Glomerular visceral epithelial cell (primary cell): ENCODE measurements at regions not wholly inside any gene's neighbourhood (a gene's known extent, or its start where the extent isn't known, plus 50 kb on each side); places are given as distances from the start of the nearest gene placed in this dataset.

Experiments
- DNase-seq: peaks from one replicate; pipeline ENCODE4 v3.0.0-alpha.2; 2016; ENCODE audit errors: extremely low spot score

GRCh38 chr13:26965952-26966700 lies 205.5 kb downstream of the USP12 start:
- no peak for DNase-seq

DNA sequence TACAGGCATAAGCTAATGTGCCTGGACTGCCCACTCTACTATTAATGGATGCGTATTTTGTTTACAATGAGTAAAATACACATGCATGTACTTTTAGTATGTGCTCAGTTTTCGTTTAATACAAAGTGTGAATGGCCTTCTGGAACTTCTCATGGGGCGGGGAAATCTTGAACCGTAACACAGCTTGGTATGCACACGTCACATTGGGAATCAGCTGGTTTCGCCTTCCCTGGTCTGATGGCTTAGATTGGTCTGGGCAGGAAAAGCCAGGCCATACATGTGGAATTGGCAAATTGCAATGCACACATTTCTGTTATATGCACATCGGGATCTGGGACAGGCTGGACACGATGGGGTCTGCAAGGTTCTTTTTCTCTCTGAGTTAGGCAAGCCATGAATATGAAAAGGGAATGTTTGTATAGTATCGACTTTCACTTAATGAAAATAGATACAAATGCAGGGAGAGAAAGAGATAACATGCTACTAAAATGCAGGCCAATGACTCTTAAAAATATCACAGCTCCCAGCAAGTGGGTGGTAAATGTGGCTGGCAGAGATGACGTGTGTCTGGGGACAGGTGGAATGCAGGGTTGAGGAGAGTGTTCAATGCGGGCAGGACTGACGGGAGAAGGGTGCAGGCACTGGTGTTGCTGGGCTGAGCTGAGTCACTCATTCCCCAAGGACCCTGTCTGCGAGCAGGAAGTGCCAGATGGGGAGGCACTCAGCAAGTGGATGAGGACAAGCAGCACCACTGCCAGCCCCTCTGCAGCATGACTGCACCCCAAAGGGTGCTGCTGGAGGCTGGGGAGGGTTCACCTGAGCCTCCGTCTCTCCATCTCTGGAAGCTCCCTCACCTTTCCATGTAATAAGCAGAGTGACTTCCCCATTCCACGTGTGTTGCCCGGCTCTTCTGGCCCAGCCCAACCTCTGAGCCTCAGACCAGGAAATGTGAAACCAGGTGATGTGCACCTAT lies 204.0 kb upstream of the GPR12 start:
- peak; percentile 44 for DNase-seq

DNA sequence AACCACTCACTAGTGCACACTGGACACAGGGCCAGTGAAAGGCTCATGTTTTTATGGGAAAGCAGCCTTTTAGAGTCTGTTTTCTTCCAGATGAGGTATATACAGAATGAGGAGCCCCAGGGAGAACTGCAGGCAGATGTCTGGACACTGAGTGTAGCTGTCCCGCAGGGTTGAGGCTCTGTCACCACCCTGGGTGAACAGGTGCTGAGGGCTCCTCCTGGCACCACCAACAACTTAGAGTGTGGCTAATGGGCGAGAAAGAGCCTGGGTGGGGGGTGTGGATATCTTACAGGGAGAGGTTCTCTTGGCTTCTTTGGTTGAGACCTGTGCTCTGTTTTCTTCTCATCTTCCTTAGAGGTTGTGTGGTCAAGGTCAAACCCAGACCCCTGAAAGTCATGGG lies 202.1 kb upstream of the GPR12 start:
- no peak for DNase-seq

- no peak for DNase-seq
These were observed 201.5 kb upstream of the GPR12 start for GRCh38 chr13:26961890-26962615.

DNA sequence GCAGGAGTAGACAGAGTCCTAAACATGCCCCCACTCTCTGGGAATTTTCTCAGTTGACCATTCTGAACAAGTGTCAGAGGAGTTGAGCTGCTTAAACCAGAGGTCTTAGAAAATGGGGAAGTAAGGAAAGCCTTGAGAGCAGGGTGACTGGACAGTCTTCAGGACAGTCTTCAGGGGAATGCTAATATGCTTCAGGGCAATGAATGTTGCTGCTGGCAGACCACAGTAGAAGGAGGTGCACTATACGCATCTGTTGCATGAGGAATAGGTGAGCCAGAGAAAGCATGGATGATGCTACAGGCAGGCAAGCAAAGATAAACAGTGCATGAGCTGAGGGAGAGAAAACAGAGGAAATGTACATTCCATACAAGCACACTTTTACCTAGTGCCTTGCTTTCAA lies 196.6 kb upstream of the GPR12 start:
- DNase-seq = no peak

- DNase-seq = no peak
These were observed 196.0 kb upstream of the GPR12 start for GRCh38 chr13:26956522-26957142.

DNA sequence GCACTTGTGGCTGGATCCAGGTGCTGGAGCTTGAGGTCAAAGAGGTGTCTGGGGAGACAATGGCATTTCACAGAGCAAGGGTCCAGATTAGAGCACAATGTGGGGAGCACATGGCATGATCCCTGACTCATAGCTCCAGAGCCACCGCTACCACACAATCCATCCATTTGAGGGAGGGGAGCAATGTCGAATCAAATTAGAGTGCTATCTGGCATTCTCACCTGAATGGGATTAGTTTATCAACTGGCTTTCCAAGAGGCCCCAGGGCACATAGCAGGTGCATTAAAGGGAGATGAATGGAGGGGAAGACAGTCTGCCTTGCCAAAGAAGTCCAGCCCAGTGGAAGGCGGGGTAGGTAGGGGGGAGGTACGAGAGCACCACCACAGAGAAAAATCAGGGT lies 194.4 kb upstream of the GPR12 start:
- DNase-seq = no peak

DNA sequence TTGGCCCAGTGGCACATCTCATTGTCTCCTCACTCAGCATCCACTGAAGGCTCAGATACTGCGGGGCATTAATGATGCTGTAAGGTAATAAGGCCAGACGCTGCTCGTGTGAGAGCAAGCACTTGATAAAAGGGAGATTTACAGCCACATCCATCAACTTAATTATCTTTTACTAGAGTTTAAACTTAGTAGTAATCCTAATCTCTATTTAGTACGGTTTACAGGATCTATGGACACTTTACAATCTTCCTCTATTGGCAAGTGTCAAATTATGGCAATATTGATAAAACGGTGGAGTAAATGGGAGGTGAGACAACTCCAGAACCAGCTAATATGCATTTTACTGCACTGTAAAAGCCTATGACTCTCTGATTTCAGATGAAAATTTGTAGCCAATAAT lies 192.7 kb upstream of the GPR12 start:
- DNase-seq = no peak

DNA sequence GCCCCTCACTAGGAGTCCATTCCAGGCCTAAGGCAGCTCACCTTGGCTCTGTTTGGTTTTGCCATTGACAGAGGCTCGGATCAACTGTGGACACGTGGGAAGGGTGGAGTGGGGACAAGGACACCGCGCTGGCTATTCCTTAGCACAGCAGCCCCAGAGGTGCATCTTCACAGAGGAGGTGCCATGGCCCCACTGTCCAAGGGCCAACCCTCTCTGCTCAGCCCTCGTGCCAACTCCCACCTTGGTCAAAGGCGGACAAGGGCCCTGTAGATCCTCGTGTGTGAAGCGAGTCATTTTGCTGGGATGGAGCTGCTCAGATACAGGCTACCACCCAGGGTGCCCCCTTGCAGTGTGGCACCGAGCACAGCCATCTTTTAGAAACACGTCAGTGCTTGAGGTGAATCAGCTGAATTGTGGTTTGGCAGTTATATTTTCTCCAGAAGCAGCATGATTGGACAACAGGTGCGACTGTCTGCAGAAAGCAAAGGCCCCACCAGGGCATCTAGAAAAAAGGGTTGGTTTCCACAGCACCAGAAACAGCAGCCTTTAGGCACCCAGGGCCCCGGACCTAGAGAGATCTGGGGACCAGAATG lies 192.1 kb upstream of the GPR12 start:
- peak; percentile 55 for DNase-seq

GRCh38 chr13:26951581-26952177 lies 191.1 kb upstream of the GPR12 start:
- DNase-seq = no peak

GRCh38 chr13:26950968-26951367 lies 190.4 kb upstream of the GPR12 start:
- no peak for DNase-seq

GRCh38 chr13:26950546-26950945 lies 190.0 kb upstream of the GPR12 start:
- no peak for DNase-seq

DNA sequence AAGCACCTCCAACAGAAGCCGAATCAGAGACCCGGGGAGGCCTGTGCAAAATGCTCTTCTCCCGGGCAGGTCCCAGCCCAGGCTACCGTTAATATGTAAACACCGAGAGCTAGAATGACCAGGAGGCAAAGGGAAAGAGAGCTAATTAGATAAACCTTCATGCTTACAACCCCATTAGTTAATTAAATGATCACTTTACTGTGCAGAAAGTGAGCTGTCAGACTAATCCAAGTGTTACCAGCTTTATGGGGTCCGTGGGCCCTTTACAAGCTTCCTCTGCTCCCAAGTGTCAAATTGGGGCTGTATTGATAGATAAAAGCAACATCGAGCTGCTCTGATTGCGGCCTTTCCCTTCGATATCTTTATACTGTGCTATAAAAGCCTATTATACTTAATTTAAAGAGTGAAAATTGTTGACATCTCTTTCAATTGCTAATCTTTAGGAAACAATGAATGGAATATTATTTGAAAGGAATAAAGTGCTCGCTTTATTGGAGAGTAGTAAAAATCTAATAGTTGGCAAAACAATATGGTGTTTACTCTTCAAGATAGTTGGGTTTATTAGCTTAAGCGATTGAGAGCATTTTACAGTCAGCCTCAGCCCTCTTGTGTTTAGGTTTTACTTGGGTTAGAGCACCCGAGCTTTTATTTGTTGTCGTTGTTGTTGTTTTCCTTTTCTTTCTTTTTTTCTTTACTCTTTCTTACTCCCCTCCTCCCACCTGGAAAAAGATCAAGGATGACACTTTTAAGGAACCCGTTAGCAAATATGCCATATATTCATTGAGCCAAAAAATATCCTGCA lies 189.3 kb upstream of the GPR12 start:
- DNase-seq = no peak

GRCh38 chr13:26948353-26948752 lies 187.8 kb upstream of the GPR12 start:
- DNase-seq = no peak

- DNase-seq = peak; percentile 60
These were observed 186.2 kb upstream of the GPR12 start for GRCh38 chr13:26946684-26947343.

GRCh38 chr13:26943748-26944147 lies 183.2 kb upstream of the GPR12 start:
- no peak for DNase-seq

DNA sequence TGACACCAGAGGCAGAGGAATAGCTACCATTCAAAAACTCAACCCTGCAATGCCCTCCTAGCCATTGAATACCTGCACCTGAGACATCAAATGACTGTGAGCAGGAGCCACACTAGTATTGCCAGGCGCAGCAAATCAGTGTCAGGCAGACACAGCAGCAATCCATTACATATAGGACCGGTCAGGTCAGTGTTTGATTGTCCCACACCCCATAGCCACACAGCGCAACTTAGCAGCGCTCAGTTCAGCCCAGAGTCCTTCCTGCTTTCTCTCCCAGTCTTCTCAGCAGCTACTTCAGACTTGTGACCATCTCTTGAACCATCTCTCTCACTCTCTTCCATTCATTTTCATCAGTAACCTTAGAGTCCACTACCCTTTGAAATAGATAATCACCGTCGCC lies 181.6 kb upstream of the GPR12 start:
- no peak for DNase-seq

GRCh38 chr13:26941345-26942174 lies 181.0 kb upstream of the GPR12 start:
- peak; percentile 36 for DNase-seq

- DNase-seq = no peak
These were observed 173.5 kb upstream of the GPR12 start for GRCh38 chr13:26934096-26934495.
